ENCODE measurements at regions not wholly inside any gene's neighbourhood (a gene's known extent, or its start where the extent isn't known, plus 50 kb on each side); places are given as distances from the start of the nearest gene placed in this dataset.

DNA sequence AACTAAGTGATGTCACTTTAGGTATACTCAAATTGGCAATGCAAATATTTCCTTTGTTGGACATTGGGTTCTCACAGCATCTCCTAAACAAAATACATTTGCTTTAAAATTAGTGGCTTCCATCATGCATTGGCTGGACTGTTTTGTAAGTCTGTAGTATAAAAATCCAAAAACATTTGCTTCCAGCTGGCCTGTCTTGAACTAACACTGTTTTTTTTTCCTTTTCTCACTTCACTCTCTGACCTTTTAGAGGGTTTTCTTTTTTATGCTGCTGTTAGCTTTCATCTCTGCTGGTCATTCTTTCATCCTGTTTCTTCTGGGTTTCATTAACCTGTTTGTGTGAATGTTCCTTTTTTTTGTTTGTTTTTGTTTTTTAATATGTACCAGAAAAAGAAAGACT is 121.7 kb upstream of the MLIP start:
- no peak overlapping the region for H3K27ac ChIP-seq
- intact Hi-C loops (cut with DNase I) = no loop called here

DNA sequence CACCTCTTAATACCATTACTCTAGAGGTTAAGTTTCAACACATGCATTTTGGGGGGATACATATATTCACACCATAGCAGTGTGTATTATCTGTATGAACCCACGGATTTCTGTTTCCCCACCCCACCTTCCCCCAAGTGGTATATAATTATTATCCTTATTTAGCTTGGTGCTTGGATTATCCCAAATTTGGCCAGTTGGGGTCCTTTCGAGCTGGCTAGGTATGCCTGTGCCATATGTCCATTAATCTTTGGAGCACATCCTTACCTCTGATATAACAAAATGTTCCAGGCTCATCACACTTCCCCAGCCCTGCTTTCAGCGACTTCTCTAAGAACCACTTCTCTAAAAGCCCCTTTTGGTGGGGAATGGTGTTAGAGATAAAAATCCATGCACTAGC is 118.7 kb upstream of the MLIP start:
- WGBS, 3 donors = 91 to 94% (median 92%) methylated on average over 3 of the region's 3 CpGs
- Histone ChIP-seq H3K27me3 (no peaks in the 10 kb centered on the region), H3K27ac (no peak overlapping the region), H3K4me3 (no peak overlapping the region), H3K36me3 (no peaks in the 10 kb centered on the region), H3K4me1 (ENCODE audit: insufficient read depth) (no peaks in the 10 kb centered on the region), H3K9me3 (no peaks in the 10 kb centered on the region)
- no peak for DNase-seq
- intact Hi-C loops (cut with DNase I) = no loop called here
- TF ChIP-seq POLR2A (IDR thresholded peaks at IDR 0.05) = no peak
- TF ChIP-seq, protein P1, sequence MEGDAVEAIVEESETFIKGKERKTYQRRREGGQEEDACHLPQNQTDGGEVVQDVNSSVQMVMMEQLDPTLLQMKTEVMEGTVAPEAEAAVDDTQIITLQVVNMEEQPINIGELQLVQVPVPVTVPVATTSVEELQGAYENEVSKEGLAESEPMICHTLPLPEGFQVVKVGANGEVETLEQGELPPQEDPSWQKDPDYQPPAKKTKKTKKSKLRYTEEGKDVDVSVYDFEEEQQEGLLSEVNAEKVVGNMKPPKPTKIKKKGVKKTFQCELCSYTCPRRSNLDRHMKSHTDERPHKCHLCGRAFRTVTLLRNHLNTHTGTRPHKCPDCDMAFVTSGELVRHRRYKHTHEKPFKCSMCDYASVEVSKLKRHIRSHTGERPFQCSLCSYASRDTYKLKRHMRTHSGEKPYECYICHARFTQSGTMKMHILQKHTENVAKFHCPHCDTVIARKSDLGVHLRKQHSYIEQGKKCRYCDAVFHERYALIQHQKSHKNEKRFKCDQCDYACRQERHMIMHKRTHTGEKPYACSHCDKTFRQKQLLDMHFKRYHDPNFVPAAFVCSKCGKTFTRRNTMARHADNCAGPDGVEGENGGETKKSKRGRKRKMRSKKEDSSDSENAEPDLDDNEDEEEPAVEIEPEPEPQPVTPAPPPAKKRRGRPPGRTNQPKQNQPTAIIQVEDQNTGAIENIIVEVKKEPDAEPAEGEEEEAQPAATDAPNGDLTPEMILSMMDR (IDR thresholded peaks at IDR 0.05) = no peak
- no peak for TF ChIP-seq EP300 (IDR thresholded peaks at IDR 0.05)

More for the DNA sequence above, 121.7 kb upstream of the MLIP start:
- no peak for DNase-seq
- Histone ChIP-seq H3K4me3 (no peak overlapping the region), H3K9me3 (no peaks in the 10 kb centered on the region), H3K27me3 (no peaks in the 10 kb centered on the region), H3K4me1 (ENCODE audit: insufficient read depth) (no peaks in the 10 kb centered on the region), H3K36me3 (no peaks in the 10 kb centered on the region)
- TF ChIP-seq POLR2A (IDR thresholded peaks at IDR 0.05) (no peak), EP300 (IDR thresholded peaks at IDR 0.05) (no peak)
- TF ChIP-seq, protein P1 (IDR thresholded peaks at IDR 0.05) = no peak

DNA sequence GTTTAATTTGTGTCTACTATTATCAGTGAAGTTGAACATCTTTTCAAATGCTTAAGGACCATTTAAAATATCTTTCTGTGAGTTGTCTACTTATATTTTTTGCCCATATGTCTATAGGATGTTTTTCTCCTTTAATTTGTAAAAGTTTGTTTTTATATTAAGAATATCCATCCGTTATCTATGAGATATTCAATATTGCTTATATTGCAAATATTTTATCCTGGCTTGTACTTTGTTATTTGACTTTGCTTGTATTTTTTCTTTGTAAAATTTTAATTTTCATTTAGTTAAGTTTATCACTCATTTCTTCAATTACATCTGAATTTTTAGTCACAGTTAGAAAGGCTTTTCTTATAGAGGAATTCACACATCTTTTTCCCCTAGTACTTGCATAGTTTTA is 117.0 kb upstream of the MLIP start:
- Histone ChIP-seq H3K4me1 (ENCODE audit: insufficient read depth) (no peaks in the 10 kb centered on the region), H3K4me3 (no peak overlapping the region), H3K27me3 (no peaks in the 10 kb centered on the region), H3K9me3 (no peaks in the 10 kb centered on the region), H3K27ac (no peak overlapping the region), H3K36me3 (no peaks in the 10 kb centered on the region)
- no peak for DNase-seq
- WGBS, 3 donors = 81 to 92% (median 83%) methylated on average over 1 of the region's 1 CpG
- TF ChIP-seq, protein P1 (IDR thresholded peaks at IDR 0.05) = no peak
- no peak for TF ChIP-seq EP300 (IDR thresholded peaks at IDR 0.05)
- TF ChIP-seq POLR2A (IDR thresholded peaks at IDR 0.05) = no peak
- intact Hi-C loops (cut with DNase I) = no loop called here

- TF ChIP-seq, protein P1 (IDR thresholded peaks at IDR 0.05) = no peak
- TF ChIP-seq POLR2A (IDR thresholded peaks at IDR 0.05) = no peak
- intact Hi-C loops (cut with DNase I) = no loop called here
- no peaks in the 10 kb centered on the region for H3K9me3 ChIP-seq
These were observed 115.3 kb upstream of the MLIP start for GRCh38 chr6:53995935-53996334.

GRCh38 chr6:53998303-53998702 is 112.9 kb upstream of the MLIP start:
- Histone ChIP-seq H3K27ac (no peak overlapping the region), H3K9me3 (no peaks in the 10 kb centered on the region), H3K4me1 (ENCODE audit: insufficient read depth) (no peaks in the 10 kb centered on the region), H3K36me3 (no peaks in the 10 kb centered on the region), H3K27me3 (no peaks in the 10 kb centered on the region), H3K4me3 (no peak overlapping the region)
- no peak for DNase-seq
- WGBS, 3 donors = 85 to 91% (median 87%) methylated on average over 2 of the region's 2 CpGs
- no peak for TF ChIP-seq POLR2A (IDR thresholded peaks at IDR 0.05)
- TF ChIP-seq EP300 (IDR thresholded peaks at IDR 0.05) = no peak
- TF ChIP-seq, protein P1 (IDR thresholded peaks at IDR 0.05) = no peak
- intact Hi-C loops (cut with DNase I) = no loop called here

More at GRCh38 chr6:53995935-53996334, 115.3 kb upstream of the MLIP start:
- Histone ChIP-seq H3K36me3 (no peaks in the 10 kb centered on the region), H3K27ac (no peak overlapping the region), H3K27me3 (no peaks in the 10 kb centered on the region), H3K4me3 (no peak overlapping the region), H3K4me1 (ENCODE audit: insufficient read depth) (no peaks in the 10 kb centered on the region)
- DNase-seq = no peak
- WGBS, 3 donors = 84 to 89% (median 86%) methylated on average over 4 of the region's 4 CpGs
